ENCODE measurements at regions not wholly inside any gene's neighbourhood (a gene's known extent, or its start where the extent isn't known, plus 50 kb on each side); places are given as distances from the start of the nearest gene placed in this dataset.

DNA sequence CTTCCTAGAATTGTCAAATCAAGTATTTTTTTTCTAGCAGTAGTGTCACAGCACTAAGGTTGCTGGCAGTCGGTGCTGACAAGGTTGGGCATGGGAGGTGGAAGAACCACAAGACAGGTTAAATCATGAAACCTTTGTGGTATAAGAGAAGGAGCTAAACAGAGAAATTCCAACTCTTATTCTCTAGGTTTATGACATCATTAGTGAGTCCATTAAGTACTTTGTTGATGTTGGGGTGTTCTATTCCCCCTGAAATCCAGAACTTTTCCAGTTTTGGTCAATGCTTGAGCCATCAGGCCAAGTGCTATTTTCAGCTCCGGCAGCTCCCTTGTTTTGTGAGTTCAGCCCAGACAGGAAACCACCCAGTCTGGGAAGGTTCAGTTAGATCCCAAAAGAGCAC is 206.0 kb upstream of the SOX9 start:
- DNase-seq (ENCODE audit: low read depth) = no peak

DNA sequence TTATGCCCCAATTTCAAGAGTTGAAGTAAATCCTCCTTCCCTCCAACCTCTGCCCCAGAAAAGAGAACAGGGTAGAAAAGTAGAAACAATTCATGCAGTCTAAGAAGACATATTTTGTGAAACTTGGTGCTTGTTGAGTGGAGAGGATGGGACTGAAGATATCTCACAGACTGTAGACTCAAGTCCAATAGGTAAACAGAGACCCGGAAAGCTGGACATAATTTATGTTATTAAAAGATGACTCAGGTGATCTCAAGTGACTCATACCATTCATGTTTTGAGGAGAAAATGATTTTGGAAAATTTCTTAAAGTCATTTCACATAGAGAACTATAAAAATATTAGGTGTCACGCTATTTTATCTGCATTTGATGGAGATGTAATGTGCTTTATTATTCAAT is 203.1 kb upstream of the SOX9 start:
- DNase-seq (ENCODE audit: low read depth) = no peak

DNA sequence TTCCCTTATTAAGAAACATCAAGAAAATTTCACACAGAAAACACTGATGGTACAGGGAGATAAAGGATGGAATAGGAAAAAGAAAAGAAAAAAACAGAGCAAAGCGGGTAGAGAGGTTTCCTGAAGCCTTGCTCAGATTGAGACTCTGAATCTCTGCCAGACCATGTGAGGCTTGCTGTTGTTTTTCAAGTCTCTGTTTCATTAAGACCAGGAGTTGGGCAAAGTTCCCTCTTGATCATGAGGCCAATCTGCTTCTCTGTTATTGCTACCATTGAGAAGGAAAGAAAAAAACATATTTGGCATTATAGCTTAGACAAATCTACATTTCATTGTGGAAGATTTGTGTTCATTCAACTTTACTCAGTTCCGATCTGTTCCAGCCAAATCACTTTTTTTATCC is 201.6 kb upstream of the SOX9 start:
- peak; percentile 28 for DNase-seq (ENCODE audit: low read depth)

DNA sequence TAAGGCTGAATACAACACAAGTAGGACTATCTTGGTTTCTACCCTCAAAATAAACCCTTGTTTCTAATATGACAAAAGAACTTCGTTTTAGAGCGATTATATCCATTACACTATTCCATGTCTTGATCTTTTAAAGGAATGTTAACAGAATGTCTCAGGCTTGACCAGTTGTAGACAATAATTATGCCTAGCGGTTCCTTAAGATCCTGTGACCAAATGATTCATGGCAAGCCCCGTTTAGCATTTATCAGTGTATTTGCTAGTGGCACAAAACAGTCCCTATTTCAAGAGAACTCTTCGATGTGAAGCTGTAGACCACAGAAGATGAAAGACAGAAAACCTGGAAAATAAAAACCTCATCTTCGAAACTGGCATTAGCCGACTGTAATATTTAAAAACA is 200.9 kb upstream of the SOX9 start:
- DNase-seq (ENCODE audit: low read depth) = no peak

DNA sequence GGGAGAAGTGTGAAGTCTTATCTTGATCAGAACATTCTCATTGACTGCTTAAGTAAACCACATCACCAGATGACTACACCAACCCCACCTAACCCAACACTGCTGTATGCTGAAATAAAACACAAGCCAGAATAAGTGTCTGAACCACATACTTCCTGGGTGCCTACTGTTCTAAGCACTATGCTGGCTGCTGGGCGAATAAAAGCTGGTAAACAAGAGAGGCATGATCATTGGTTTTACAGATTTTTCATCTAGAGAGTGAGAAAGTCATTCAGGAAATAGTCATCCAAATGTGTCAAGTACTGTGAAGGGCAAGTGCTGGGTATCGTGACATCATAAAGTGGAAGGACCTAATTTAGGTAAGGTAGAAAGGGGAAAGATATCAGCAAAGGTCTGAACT is 199.0 kb upstream of the SOX9 start:
- peak; percentile 46 for DNase-seq (ENCODE audit: low read depth)

- DNase-seq (ENCODE audit: low read depth) = peak; percentile 91
Observed at GRCh38 chr17:71922439-71922838, 198.4 kb upstream of the SOX9 start.

DNA sequence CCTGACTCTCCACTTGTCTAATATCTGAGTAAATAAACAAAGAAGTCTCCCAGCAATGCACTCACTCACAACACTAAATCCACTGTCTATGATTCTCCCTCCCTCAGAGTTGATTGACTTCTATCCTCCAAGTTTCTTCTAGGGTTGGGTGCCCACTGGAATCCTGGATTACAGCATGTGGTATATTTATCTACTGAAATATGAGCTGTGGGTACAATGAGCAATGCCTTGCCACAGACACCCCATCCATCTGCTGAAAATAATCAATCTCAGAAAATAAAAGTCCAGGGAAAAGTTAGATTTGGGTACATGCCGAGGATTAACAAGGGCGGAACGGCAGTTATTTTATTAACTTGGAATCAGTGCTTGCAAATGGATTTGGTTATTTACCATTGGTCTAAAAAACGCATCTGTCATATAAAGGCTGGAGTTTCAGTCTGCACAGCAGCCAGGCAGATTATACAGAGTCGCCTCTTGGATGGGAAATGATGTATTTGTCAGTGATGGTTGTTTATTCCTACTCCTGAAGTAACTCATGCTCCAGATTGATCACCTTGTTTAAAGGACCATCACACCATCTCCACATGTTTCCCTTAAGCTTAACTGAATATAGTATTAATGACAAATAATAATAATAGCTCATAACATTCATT is 193.9 kb upstream of the SOX9 start:
- DNase-seq (ENCODE audit: low read depth) = no peak

GRCh38 chr17:71933306-71933705 is 187.5 kb upstream of the SOX9 start:
- no peak for DNase-seq (ENCODE audit: low read depth)

DNA sequence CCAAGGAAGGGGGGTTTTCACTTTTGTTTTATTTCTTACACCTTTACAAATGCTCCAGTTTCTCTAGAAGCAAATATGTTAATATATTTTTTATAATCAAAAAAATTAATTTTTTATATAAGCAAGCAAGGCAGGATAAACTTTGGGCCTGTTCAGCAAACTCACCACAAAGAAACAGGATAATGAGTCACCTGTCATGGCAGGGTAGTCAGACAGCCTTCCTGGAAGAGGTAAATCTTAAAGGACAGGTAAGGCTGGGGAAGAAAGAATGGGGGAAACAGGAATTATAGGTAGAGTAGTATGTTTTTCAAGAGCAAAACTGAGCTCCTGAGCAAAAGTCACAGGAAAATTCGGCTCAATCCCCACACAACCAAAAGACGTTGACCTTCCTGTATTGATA is 186.3 kb upstream of the SOX9 start:
- no peak for DNase-seq (ENCODE audit: low read depth)

GRCh38 chr17:71935341-71935740 is 185.5 kb upstream of the SOX9 start:
- no peak for DNase-seq (ENCODE audit: low read depth)

- DNase-seq (ENCODE audit: low read depth) = no peak
Observed at GRCh38 chr17:71936977-71937376, 183.8 kb upstream of the SOX9 start.

DNA sequence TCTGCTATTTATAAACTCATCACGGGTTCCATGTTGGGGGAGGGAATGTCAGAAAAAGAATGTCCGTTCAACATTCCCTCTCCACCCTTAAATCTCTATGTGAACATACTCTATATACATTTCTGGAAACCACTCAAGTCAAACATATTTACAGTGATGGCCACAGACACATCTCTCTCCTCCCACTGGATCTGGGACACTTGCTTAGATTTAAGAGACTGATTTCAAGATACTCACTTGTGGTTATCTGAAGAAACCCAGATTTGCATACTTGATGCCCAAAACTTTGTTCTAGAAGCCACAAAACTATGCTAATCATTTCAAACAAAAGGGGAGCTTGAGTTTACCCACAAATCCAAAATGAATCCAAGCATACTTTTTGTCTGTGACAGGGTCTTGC is 182.9 kb upstream of the SOX9 start:
- no peak for DNase-seq (ENCODE audit: low read depth)

GRCh38 chr17:71938340-71939010 is 182.3 kb upstream of the SOX9 start:
- no peak for DNase-seq (ENCODE audit: low read depth)

- no peak for DNase-seq (ENCODE audit: low read depth)
Observed at GRCh38 chr17:71941920-71942319, 178.9 kb upstream of the SOX9 start.

- no peak for DNase-seq (ENCODE audit: low read depth)
Observed at GRCh38 chr17:71942626-71943025, 178.2 kb upstream of the SOX9 start.

- no peak for DNase-seq (ENCODE audit: low read depth)
Observed at GRCh38 chr17:71948703-71949422, 172.0 kb upstream of the SOX9 start.

- DNase-seq (ENCODE audit: low read depth) = peak; percentile 13
Observed at GRCh38 chr17:71959154-71959553, 161.7 kb upstream of the SOX9 start.

DNA sequence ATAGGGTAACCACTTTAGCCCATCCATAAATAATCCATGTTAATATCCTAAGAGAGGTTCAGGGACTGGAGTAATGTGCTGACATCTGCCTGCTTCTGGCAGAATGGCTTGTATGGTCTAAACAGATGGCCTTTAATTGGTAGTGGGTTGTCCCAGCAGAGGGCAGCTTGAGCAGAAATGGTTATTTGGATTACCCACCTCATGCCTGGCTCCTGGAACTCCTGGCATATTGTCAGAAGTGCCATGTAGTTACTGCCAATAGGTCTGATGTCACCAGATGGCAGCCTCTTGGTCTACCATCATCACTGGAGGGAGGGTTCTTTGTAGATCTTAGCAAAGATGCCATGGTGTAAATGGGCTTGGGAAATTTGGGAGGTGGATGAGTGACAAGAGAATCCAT is 157.5 kb upstream of the SOX9 start:
- DNase-seq (ENCODE audit: low read depth) = no peak

DNA sequence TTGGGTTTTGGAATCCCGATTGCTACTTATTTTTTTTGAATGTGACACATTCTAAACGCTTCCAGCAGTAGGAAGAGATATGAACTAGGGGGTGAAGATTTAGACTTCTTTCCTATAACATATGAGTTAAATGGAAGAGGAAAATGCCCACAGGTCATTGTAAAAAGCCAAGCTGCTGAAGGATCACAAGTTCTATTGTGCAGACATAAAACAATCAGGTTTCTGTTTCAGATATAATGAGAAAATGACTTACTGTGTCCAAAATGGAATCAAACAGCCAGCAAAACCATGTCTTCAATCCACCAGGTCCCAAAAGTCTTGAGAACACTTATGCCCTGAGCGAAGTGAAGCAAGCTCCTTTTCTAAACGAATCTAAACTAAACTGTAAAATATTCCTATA is 157.0 kb upstream of the SOX9 start:
- no peak for DNase-seq (ENCODE audit: low read depth)

DNA sequence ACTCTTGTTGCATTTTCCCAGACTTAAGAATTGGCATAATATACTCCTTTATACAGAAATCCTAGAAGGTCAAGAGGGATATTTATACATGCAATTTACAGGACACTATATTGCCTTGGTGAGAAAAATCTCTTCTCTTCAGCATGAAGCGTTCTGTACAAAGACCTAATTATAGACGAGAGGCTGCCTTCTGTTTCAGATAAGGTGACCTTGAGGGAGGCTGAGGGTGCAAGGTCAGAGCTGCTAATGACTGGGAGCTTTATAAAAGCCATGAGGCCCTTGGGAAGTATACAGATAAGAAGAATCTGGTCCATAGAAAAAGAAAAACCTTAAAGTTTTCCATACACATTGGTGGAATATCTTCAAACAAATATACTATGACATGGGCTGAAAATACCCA is 156.3 kb upstream of the SOX9 start:
- no peak for DNase-seq (ENCODE audit: low read depth)

- DNase-seq (ENCODE audit: low read depth) = no peak
Observed at GRCh38 chr17:71966055-71966454, 154.8 kb upstream of the SOX9 start.

DNA sequence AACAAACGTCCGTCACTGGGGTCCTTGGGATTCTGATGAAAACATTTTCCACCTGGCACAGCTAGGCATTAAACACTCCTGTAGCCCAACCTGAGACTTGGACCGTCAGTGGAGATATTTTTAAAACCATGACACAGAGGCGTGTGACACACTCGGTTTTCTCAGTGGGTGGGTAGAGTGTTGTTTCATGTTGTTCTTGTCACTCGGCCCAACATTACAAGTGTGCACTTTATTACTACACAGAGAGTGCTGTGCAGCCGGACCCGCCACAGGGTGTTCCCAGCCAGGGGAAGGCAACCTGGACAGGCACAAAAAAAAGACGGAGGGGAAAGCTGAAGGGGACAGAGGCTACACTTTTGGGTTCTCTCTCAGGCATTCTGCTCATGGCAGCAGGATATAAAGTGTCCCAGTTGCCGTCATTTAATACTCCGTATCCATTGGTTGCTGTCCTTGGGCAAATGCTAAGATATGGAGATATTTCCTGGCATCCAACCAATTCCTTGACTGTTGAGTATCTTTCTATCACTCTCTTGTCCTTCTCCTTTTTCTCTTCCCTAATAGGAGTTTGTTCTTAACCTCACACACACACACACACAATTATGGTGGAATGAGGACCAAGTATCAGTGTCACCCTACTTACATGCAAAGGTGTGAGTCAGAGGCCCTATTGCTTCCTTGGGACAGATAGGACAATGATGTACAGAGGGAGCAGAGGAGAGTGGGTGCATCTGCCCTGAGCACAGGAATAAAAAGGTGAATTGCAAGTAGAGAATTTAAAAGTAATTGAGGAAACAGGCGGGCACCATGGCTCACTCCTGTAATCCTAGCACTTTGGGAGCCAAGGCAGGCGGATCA is 154.1 kb upstream of the SOX9 start:
- DNase-seq (ENCODE audit: low read depth) = no peak

GRCh38 chr17:71969500-71969899 is 151.3 kb upstream of the SOX9 start:
- DNase-seq (ENCODE audit: low read depth) = no peak

All from iris pigment epithelial cell (primary cell).